Ovary (tissue), 7 donors: ENCODE measurements at regions not wholly inside any gene's neighbourhood (a gene's known extent, or its start where the extent isn't known, plus 50 kb on each side); places are given as distances from the start of the nearest gene placed in this dataset.

ENCODE experiments used
- DNase-seq, 5 donors: peaks; one replicate each; pipeline ENCODE4 v3.0.0-alpha.2; 2019 to 2020
- H3K27ac ChIP-seq, 2 donors: fragments of 200-600 bp; one replicate each; pipeline versions ENCODE4 v1.5.1 to v1.8.0; 2019 to 2022
- H3K27me3 ChIP-seq: fragments of 200-600 bp; one replicate; pipeline ENCODE4 v1.8.0; 2022
- H3K36me3 ChIP-seq: fragments of 200-600 bp; sonication (generic); one replicate; pipeline ENCODE4 v1.5.1; 2019
- H3K4me1 ChIP-seq: one replicate; pipeline ENCODE4 v1.8.1; 2013; ENCODE audit warnings: mild to moderate bottlenecking, moderate library complexity; ENCODE audit not compliant: insufficient read depth
- H3K4me3 ChIP-seq: fragments of 200-600 bp; sonication (generic); one replicate; pipeline ENCODE4 v1.5.1; 2017
- H3K9me3 ChIP-seq, 2 donors: fragments of 200-600 bp in 1 of 2; sonication (generic) in 1 of 2; one replicate each; pipeline versions ENCODE4 v1.5.1 to v1.8.1; 2013 to 2019; ENCODE audit warnings: mild to moderate bottlenecking in 1 of 2, moderate library complexity in 1 of 2
- EP300 ChIP-seq: sonication (generic); formaldehyde crosslinking; IDR thresholded peaks from one replicate; pipeline ENCODE4 v1.6.1; 2017; ENCODE audit warnings: antibody characterized with exemption
- POLR2A ChIP-seq: fragments of 450-650 bp; IDR thresholded peaks from one replicate; pipeline ENCODE4 v1.6.1; 2017; ENCODE audit warnings: antibody characterized with exemption, mild to moderate bottlenecking, moderate library complexity
- WGBS, 3 donors: extraction: QIAGEN DNeasy Blood & Tissue Kit in 1 of 3; methylation state at CpG; one replicate each; pipeline versions ENCODE4 v1.1.5 to v1.1.7; 2013 to 2017; 5-methylcytosine and 5-hydroxymethylcytosine counted together
- intact Hi-C, 4 donors: fragments of 100-400 bp; cut with DNase I; formaldehyde crosslinking; loops; one replicate each; pipeline versions ENCODE4 v1.11.0 to v1.15.1; 2022 to 2023
- TF ChIP-seq, protein P1 (sequence below), 3 donors: fragments of 450-650 bp in 2 of 3; fragments of 200-600 bp in 1 of 3; IDR thresholded peaks; one replicate each; pipeline versions ENCODE4 v1.5.1 to v1.8.0; 2016 to 2022; ENCODE audit warnings: antibody characterized with exemption in 3 of 3, mild to moderate bottlenecking in 1 of 3
- donor health status: DM: no; HTN: no; CAD: no; lungs with moderate emphysema.
- donor health status: DM: no; HTN: no; CAD: no.
- donor health status: Bipolar disorder and iron deficiency.
- donor health status: DM: no; HTN: no; CAD: no.
- donor health status: DM: yes; HTN: yes; CAD: no.

GRCh38 chr18:30486856-30487255, 555.7 kb downstream of the DSC3 start:
- H3K4me3 ChIP-seq = no peak overlapping the region
- H3K27ac ChIP-seq = no peak overlapping the region
- no peaks in the 10 kb centered on the region for H3K27me3 ChIP-seq
- TF ChIP-seq EP300 (no peak), POLR2A (no peak)
- TF ChIP-seq, protein P1, sequence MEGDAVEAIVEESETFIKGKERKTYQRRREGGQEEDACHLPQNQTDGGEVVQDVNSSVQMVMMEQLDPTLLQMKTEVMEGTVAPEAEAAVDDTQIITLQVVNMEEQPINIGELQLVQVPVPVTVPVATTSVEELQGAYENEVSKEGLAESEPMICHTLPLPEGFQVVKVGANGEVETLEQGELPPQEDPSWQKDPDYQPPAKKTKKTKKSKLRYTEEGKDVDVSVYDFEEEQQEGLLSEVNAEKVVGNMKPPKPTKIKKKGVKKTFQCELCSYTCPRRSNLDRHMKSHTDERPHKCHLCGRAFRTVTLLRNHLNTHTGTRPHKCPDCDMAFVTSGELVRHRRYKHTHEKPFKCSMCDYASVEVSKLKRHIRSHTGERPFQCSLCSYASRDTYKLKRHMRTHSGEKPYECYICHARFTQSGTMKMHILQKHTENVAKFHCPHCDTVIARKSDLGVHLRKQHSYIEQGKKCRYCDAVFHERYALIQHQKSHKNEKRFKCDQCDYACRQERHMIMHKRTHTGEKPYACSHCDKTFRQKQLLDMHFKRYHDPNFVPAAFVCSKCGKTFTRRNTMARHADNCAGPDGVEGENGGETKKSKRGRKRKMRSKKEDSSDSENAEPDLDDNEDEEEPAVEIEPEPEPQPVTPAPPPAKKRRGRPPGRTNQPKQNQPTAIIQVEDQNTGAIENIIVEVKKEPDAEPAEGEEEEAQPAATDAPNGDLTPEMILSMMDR (IDR thresholded peaks at IDR 0.05) = no peak
- DNase-seq = no peak
- WGBS, 3 donors = 37 to 60% (median 54%) methylated on average over 1 of the region's 1 CpG
- no peaks in the 10 kb centered on the region for H3K36me3 ChIP-seq
- intact Hi-C loops = no loop called here
- no peaks in the 10 kb centered on the region for H3K4me1 ChIP-seq
- H3K9me3 ChIP-seq = no peaks in the 10 kb centered on the region

DNA sequence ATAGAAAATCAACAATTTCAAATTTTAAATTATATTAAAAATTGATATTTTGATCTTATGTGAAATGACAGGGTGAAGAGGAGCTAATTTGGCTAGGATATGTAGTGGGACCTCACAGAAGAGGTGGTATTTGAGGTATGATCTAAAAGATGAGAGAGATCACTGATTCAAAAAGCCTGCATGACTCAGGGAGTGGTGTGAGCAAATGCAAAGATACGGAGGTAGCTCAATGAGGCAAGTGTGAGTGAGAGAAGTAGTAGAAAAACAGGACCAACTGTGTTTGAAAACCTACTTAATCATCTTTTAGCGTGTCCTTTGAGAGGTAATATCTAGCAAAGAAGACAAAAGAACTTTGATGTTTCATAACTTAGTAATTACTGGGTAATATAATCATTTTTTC, 557.5 kb downstream of the DSC3 start:
- TF ChIP-seq EP300 = no peak
- no peak for TF ChIP-seq POLR2A
- TF ChIP-seq, protein P1 (IDR thresholded peaks at IDR 0.05) = no peak
- Histone ChIP-seq H3K27ac (no peak overlapping the region), H3K36me3 (no peaks in the 10 kb centered on the region), H3K4me3 (no peak overlapping the region), H3K27me3 (no peaks in the 10 kb centered on the region), H3K9me3 (no peaks in the 10 kb centered on the region), H3K4me1 (no peaks in the 10 kb centered on the region)
- DNase-seq = no peak
- WGBS, 3 donors = 81 to 84% (median 81%) methylated on average over 2 of the region's 2 CpGs
- intact Hi-C loops = no loop called here

- Histone ChIP-seq H3K4me3 (no peak overlapping the region), H3K27ac (no peak overlapping the region), H3K9me3 (no peaks in the 10 kb centered on the region), H3K27me3 (no peaks in the 10 kb centered on the region), H3K36me3 (no peaks in the 10 kb centered on the region), H3K4me1 (no peaks in the 10 kb centered on the region)
- TF ChIP-seq, protein P1 (IDR thresholded peaks at IDR 0.05) = no peak
- no peak for TF ChIP-seq POLR2A
- no peak for TF ChIP-seq EP300
- 82 to 85% (median 82%) methylated on average over 8 of the region's 8 CpGs for WGBS, 3 donors
- intact Hi-C loops = no loop called here
- no peak for DNase-seq
Observed at GRCh38 chr18:30481871-30482270, 560.7 kb downstream of the DSC3 start.

GRCh38 chr18:30469091-30469490, 573.5 kb downstream of the DSC3 start:
- H3K4me1 ChIP-seq = no peaks in the 10 kb centered on the region
- TF ChIP-seq EP300 (no peak), POLR2A (no peak)
- TF ChIP-seq, protein P1 (IDR thresholded peaks at IDR 0.05) = no peak
- H3K36me3 ChIP-seq = no peaks in the 10 kb centered on the region
- H3K27me3 ChIP-seq = no peaks in the 10 kb centered on the region
- no peak overlapping the region for H3K27ac ChIP-seq
- intact Hi-C loops = no loop called here
- H3K4me3 ChIP-seq = no peak overlapping the region
- WGBS, 3 donors = 23 to 38% (median 33%) methylated on average over 4 of the region's 4 CpGs
- no peak for DNase-seq
- H3K9me3 ChIP-seq = no peaks in the 10 kb centered on the region

GRCh38 chr18:30465096-30465495, 577.4 kb downstream of the DSC3 start:
- no peaks in the 10 kb centered on the region for H3K27me3 ChIP-seq
- 44 to 54% (median 51%) methylated on average over 3 of the region's 3 CpGs for WGBS, 3 donors
- no peaks in the 10 kb centered on the region for H3K36me3 ChIP-seq
- no peak overlapping the region for H3K4me3 ChIP-seq
- H3K9me3 ChIP-seq = no peaks in the 10 kb centered on the region
- DNase-seq = no peak
- H3K27ac ChIP-seq = no peak overlapping the region
- TF ChIP-seq POLR2A = no peak
- TF ChIP-seq EP300 = no peak
- TF ChIP-seq, protein P1 (IDR thresholded peaks at IDR 0.05) = no peak
- H3K4me1 ChIP-seq = no peaks in the 10 kb centered on the region
- intact Hi-C loops = no loop called here
